ENCODE measurements at regions not wholly inside any gene's neighbourhood (a gene's known extent, or its start where the extent isn't known, plus 50 kb on each side); places are given as distances from the start of the nearest gene placed in this dataset.
"Not testable (repeated sequence)": the region's sequence is repeated elsewhere in the genome, so short reads cannot be mapped to it uniquely, and the experiment has no call there.

- not testable (repeated sequence) for TF ChIP-seq CTCF, POLR2A (IDR thresholded peaks at IDR 0.05)
Observed at GRCh38 chr14:105645389-105645788, 119.0 kb downstream of the TMEM121 start.

Data from heart left ventricle (tissue), 13 donors.